GM23338 (cell line): ENCODE measurements at regions not wholly inside any gene's neighbourhood (a gene's known extent, or its start where the extent isn't known, plus 50 kb on each side); places are given as distances from the start of the nearest gene placed in this dataset.

Experiments
- ATAC-seq: fragments of 200-7000 bp; cut with Tn5 transposase; 3 replicates; pipeline ENCODE4 v1.9.1; 2020
- DNase-seq: peaks from one replicate; pipeline ENCODE4 v3.0.0-alpha.2; 2015; ENCODE audit warnings: low spot score
- H2AFZ ChIP-seq: fragments of 200-600 bp; sonication (generic); 2 replicates; pipeline ENCODE4 v1.8.0; 2016; ENCODE audit warnings: antibody characterized with exemption, mild to moderate bottlenecking, moderate library complexity
- H3F3A ChIP-seq: fragments of 200-600 bp; sonication (generic); replicated peaks from 2 replicates; pipeline ENCODE4 v1.8.0; 2017; ENCODE audit warnings: antibody characterized with exemption, mixed run types, low read depth
- H3K27ac ChIP-seq: fragments of 200-600 bp; sonication (generic); 2 replicates; pipeline ENCODE4 v1.6.1; 2016; ENCODE audit warnings: low read depth
- H3K27me3 ChIP-seq: fragments of 200-600 bp; sonication (generic); 2 replicates; pipeline ENCODE4 v1.8.0; 2016; ENCODE audit warnings: mild to moderate bottlenecking, mixed run types, moderate library complexity; ENCODE audit not compliant: insufficient read depth
- H3K36me3 ChIP-seq: fragments of 200-600 bp; sonication (generic); 2 replicates; pipeline ENCODE4 v1.8.0; 2016; ENCODE audit warnings: mild to moderate bottlenecking; ENCODE audit not compliant: insufficient read depth
- H3K4me1 ChIP-seq: fragments of 200-600 bp; sonication (generic); 2 replicates; pipeline ENCODE4 v1.8.0; 2016; ENCODE audit warnings: mild to moderate bottlenecking, moderate library complexity; ENCODE audit not compliant: insufficient read depth
- H3K4me2 ChIP-seq: fragments of 200-600 bp; sonication (generic); 2 replicates; pipeline ENCODE4 v1.7.1; 2017; ENCODE audit warnings: mixed run types
- H3K4me3 ChIP-seq: fragments of 200-600 bp; sonication (generic); 2 replicates; pipeline ENCODE4 v1.6.1; 2016; ENCODE audit warnings: mixed run types
- H3K79me2 ChIP-seq: fragments of 200-600 bp; sonication (generic); replicated peaks from 2 replicates; pipeline ENCODE4 v1.8.0; 2017; ENCODE audit warnings: mild to moderate bottlenecking; ENCODE audit not compliant: insufficient read depth
- H3K9me2 ChIP-seq: fragments of 200-600 bp; sonication (generic); 2 replicates; pipeline ENCODE4 v1.8.0; 2017; ENCODE audit not compliant: insufficient read depth
- H4K20me1 ChIP-seq: fragments of 200-600 bp; sonication (generic); replicated peaks from 2 replicates; pipeline ENCODE4 v1.8.0; 2017; ENCODE audit warnings: mild to moderate bottlenecking; ENCODE audit not compliant: insufficient read depth
- H3K27ac Mint-ChIP-seq: 2 replicates; pipeline ENCODE4 v1.8.0; 2020; ENCODE audit warnings: inconsistent platforms, mild to moderate bottlenecking, moderate library complexity, mixed read lengths
- H3K27me3 Mint-ChIP-seq: 3 replicates; pipeline ENCODE4 v1.8.0; 2022; ENCODE audit warnings: low read depth, mild to moderate bottlenecking, moderate library complexity, mixed read lengths, inconsistent platforms; ENCODE audit not compliant: insufficient read depth, poor library complexity
- H3K36me3 Mint-ChIP-seq: 3 replicates; pipeline ENCODE4 v1.8.0; 2021; ENCODE audit warnings: low read depth, mild to moderate bottlenecking, inconsistent platforms, moderate library complexity, mixed read lengths
- H3K4me1 Mint-ChIP-seq: 3 replicates; pipeline ENCODE4 v1.8.0; 2020; ENCODE audit warnings: mild to moderate bottlenecking, inconsistent platforms, mixed read lengths
- H3K4me3 Mint-ChIP-seq: 3 replicates; pipeline ENCODE4 v1.8.0; 2021; ENCODE audit warnings: moderate library complexity, mild to moderate bottlenecking, inconsistent platforms, mixed read lengths
- H3K9me3 Mint-ChIP-seq: 3 replicates; pipeline ENCODE4 v1.8.0; 2020; ENCODE audit warnings: moderate library complexity, mild to moderate bottlenecking, inconsistent platforms, mixed read lengths
- CREB1 ChIP-seq: fragments of 250-450 bp; sonication (Bioruptor Pico); IDR thresholded peaks from 2 replicates; pipeline ENCODE4 v1.5.0; 2020; ENCODE audit warnings: low read depth, mild to moderate bottlenecking, moderate library complexity
- CTCF ChIP-seq, 2 experiments: fragments of 200-600 bp in 1 of 2; sonication (generic) in 1 of 2; conservative IDR thresholded peaks; 2 replicates each; pipeline versions ENCODE4 v1.5.1 to v1.6.1; 2016 to 2017; ENCODE audit warnings: antibody characterized with exemption in 2 of 2, low read depth in 2 of 2, mild to moderate bottlenecking in 2 of 2, moderate library complexity in 1 of 2
- ETS1 ChIP-seq: IDR thresholded peaks from 2 replicates; pipeline ENCODE4 v1.6.1; 2016; ENCODE audit warnings: antibody characterized with exemption
- EZH2 ChIP-seq: fragments of 200-600 bp; sonication (generic); IDR thresholded peaks from one replicate; pipeline ENCODE4 v1.8.0; 2017; ENCODE audit warnings: antibody characterized with exemption, mild to moderate bottlenecking, low read depth; ENCODE audit not compliant: unreplicated experiment
- EZH2phosphoT487 ChIP-seq: fragments of 200-600 bp; sonication (generic); IDR thresholded peaks from one replicate; pipeline ENCODE4 v1.8.1; 2018; ENCODE audit warnings: antibody characterized with exemption; ENCODE audit not compliant: unreplicated experiment
- JUNB ChIP-seq: IDR thresholded peaks from one replicate; pipeline ENCODE4 v1.6.1; 2016; ENCODE audit warnings: antibody characterized with exemption; ENCODE audit not compliant: unreplicated experiment
- NANOG ChIP-seq: IDR thresholded peaks from 2 replicates; pipeline ENCODE4 v1.6.1; 2016; ENCODE audit warnings: antibody characterized with exemption, borderline replicate concordance
- POLR2AphosphoS5 ChIP-seq: IDR thresholded peaks from 2 replicates; pipeline ENCODE4 v1.6.1; 2016; ENCODE audit warnings: antibody characterized with exemption, low read depth
- REST ChIP-seq: IDR thresholded peaks from one replicate; pipeline ENCODE4 v1.6.1; 2018; ENCODE audit warnings: antibody characterized with exemption; ENCODE audit not compliant: unreplicated experiment
- STAT1 ChIP-seq: IDR thresholded peaks from one replicate; pipeline ENCODE4 v1.6.1; 2016; ENCODE audit warnings: antibody characterized with exemption; ENCODE audit not compliant: unreplicated experiment
- ZNF114 ChIP-seq: fragments of 250-450 bp; sonication (Bioruptor Pico); IDR thresholded peaks from 2 replicates; pipeline ENCODE4 v1.5.0; 2020; ENCODE audit warnings: mild to moderate bottlenecking, moderate library complexity
- ZNF331 ChIP-seq: fragments of 250-450 bp; sonication (Bioruptor Pico); IDR thresholded peaks from 2 replicates; pipeline ENCODE4 v1.5.0; 2020; ENCODE audit warnings: low read depth, mild to moderate bottlenecking, moderate library complexity
- ZNF462 ChIP-seq: fragments of 250-450 bp; sonication (Bioruptor Pico); IDR thresholded peaks from 2 replicates; pipeline ENCODE4 v1.5.0; 2020; ENCODE audit warnings: mild to moderate bottlenecking, moderate library complexity

GRCh38 chrX:40908026-40908425 is 172.7 kb upstream of the MED14 start:
- no peaks in the 10 kb centered on the region for H3F3A ChIP-seq
- no peak overlapping the region for H3K4me3 ChIP-seq
- H3K4me2 ChIP-seq: no peak overlapping the region
- Mint-ChIP-seq H3K4me3 (no peak overlapping the region), H3K27me3 (no peaks in the 10 kb centered on the region), H3K36me3 (peaks cover 2% of the 10 kb centered on the region; the same call in 1 of the 3 replicates), H3K9me3 (peaks cover 3% of the 10 kb centered on the region; the same call in 2 of the 3 replicates), H3K27ac (no peak overlapping the region), H3K4me1 (peaks cover 2% of the 10 kb centered on the region; the same call in 1 of the 3 replicates)
- no peaks in the 10 kb centered on the region for H4K20me1 ChIP-seq
- H3K9me2 ChIP-seq: no peaks in the 10 kb centered on the region
- H3K27me3 ChIP-seq: no peaks in the 10 kb centered on the region
- H3K27ac ChIP-seq: no peak overlapping the region
- no peaks in the 10 kb centered on the region for H3K36me3 ChIP-seq
- ATAC-seq (no peak), DNase-seq (no peak)
- H2AFZ ChIP-seq: no peak overlapping the region
- TF ChIP-seq ETS1: no peak
- TF ChIP-seq CREB1 (CRISPR knock-in tag): no peak
- TF ChIP-seq ZNF114: no peak
- no peak for TF ChIP-seq NANOG
- TF ChIP-seq ZNF462 (CRISPR knock-in tag): no peak
- TF ChIP-seq CTCF (conservative IDR thresholded peaks at IDR 0.05; ENCODE audit: low read depth in 2 of 2): no peak
- no peak for TF ChIP-seq EZH2
- TF ChIP-seq ZNF331 (CRISPR knock-in tag): no peak
- no peak for TF ChIP-seq JUNB
- TF ChIP-seq STAT1: no peak
- TF ChIP-seq POLR2AphosphoS5: no peak
- TF ChIP-seq EZH2phosphoT487: no peak
- no peak for TF ChIP-seq REST
- H3K4me1 ChIP-seq: no peaks in the 10 kb centered on the region
- H3K79me2 ChIP-seq: no peaks in the 10 kb centered on the region
